Activated CD4-positive, alpha-beta T cell treated with anti-CD3 and anti-CD28 coated beads, Interleukin-2, amount 50 U/mL, for 48 hours (primary cell): ENCODE measurements at regions not wholly inside any gene's neighbourhood (a gene's known extent, or its start where the extent isn't known, plus 50 kb on each side); places are given as distances from the start of the nearest gene placed in this dataset.

ENCODE experiments used
- DNase-seq, 2 experiments: peaks; one replicate each; pipeline ENCODE4 v3.0.0-alpha.2; 2020

GRCh38 chr14:86541972-86542371, 1012.0 kb downstream of the FLRT2 start:
- DNase-seq, result no peak

GRCh38 chr14:86540636-86541247, 1010.8 kb downstream of the FLRT2 start:
- DNase-seq, result no peak

- DNase-seq, result no peak
These were observed 1009.6 kb downstream of the FLRT2 start for GRCh38 chr14:86539361-86540070.

- no peak for DNase-seq
These were observed 1003.9 kb downstream of the FLRT2 start for GRCh38 chr14:86533834-86534233.

GRCh38 chr14:86532219-86532618, 1002.3 kb downstream of the FLRT2 start:
- no peak for DNase-seq

- DNase-seq, result no peak
These were observed 1000.5 kb downstream of the FLRT2 start for GRCh38 chr14:86530457-86530856.

- DNase-seq, result no peak
These were observed 997.4 kb downstream of the FLRT2 start for GRCh38 chr14:86527312-86527711.

GRCh38 chr14:86525673-86526072, 995.7 kb downstream of the FLRT2 start:
- no peak for DNase-seq

- DNase-seq, result no peak
These were observed 991.9 kb downstream of the FLRT2 start for GRCh38 chr14:86521843-86522242.

GRCh38 chr14:86521031-86521730, 991.2 kb downstream of the FLRT2 start:
- no peak for DNase-seq

- DNase-seq, result no peak
These were observed 988.4 kb downstream of the FLRT2 start for GRCh38 chr14:86518298-86518697.

GRCh38 chr14:86515195-86515594, 985.3 kb downstream of the FLRT2 start:
- no peak for DNase-seq

GRCh38 chr14:86513564-86513963, 983.6 kb downstream of the FLRT2 start:
- DNase-seq, result no peak

GRCh38 chr14:86513056-86513455, 983.1 kb downstream of the FLRT2 start:
- DNase-seq, result no peak

GRCh38 chr14:86510491-86510890, 980.5 kb downstream of the FLRT2 start:
- no peak for DNase-seq

- DNase-seq, result no peak
These were observed 975.9 kb downstream of the FLRT2 start for GRCh38 chr14:86505808-86506207.

GRCh38 chr14:86501611-86502010, 971.7 kb downstream of the FLRT2 start:
- no peak for DNase-seq

- DNase-seq, result no peak
These were observed 961.8 kb downstream of the FLRT2 start for GRCh38 chr14:86491743-86492142.

- DNase-seq, result no peak
These were observed 951.2 kb downstream of the FLRT2 start for GRCh38 chr14:86481104-86481503.

GRCh38 chr14:86464341-86464740, 934.4 kb downstream of the FLRT2 start:
- no peak for DNase-seq

GRCh38 chr14:86462193-86462753, 932.3 kb downstream of the FLRT2 start:
- no peak for DNase-seq

- no peak for DNase-seq
These were observed 927.7 kb downstream of the FLRT2 start for GRCh38 chr14:86457481-86458135.

- no peak for DNase-seq
These were observed 920.1 kb downstream of the FLRT2 start for GRCh38 chr14:86450085-86450484.
